T follicular helper cell (primary cell): ENCODE measurements at regions not wholly inside any gene's neighbourhood (a gene's known extent, or its start where the extent isn't known, plus 50 kb on each side); places are given as distances from the start of the nearest gene placed in this dataset.
"Not testable (repeated sequence)": the region's sequence is repeated elsewhere in the genome, so short reads cannot be mapped to it uniquely, and the experiment has no call there.

Source experiments
- DNase-seq: peaks from one replicate; pipeline ENCODE4 v3.0.0-alpha.2; 2020; ENCODE audit warnings: low read depth

- DNase-seq, result no peak
These were observed 147.8 kb upstream of the KLF6 start for GRCh38 chr10:3932597-3933375.

- no peak for DNase-seq
These were observed 146.9 kb upstream of the KLF6 start for GRCh38 chr10:3931901-3932300.

- no peak for DNase-seq
These were observed 146.2 kb upstream of the KLF6 start for GRCh38 chr10:3931224-3931623.

- DNase-seq, result no peak
These were observed 143.6 kb upstream of the KLF6 start for GRCh38 chr10:3928569-3928968.

GRCh38 chr10:3928078-3928477 is 143.1 kb upstream of the KLF6 start:
- DNase-seq, result no peak

- no peak for DNase-seq
These were observed 141.9 kb upstream of the KLF6 start for GRCh38 chr10:3926675-3927525.

- no peak for DNase-seq
These were observed 141.2 kb upstream of the KLF6 start for GRCh38 chr10:3926258-3926657.

- DNase-seq, result no peak
These were observed 140.2 kb upstream of the KLF6 start for GRCh38 chr10:3925184-3925583.

GRCh38 chr10:3924344-3924743 is 139.3 kb upstream of the KLF6 start:
- no peak for DNase-seq

- DNase-seq, result no peak
These were observed 138.0 kb upstream of the KLF6 start for GRCh38 chr10:3923033-3923432.

GRCh38 chr10:3919709-3920308 is 134.8 kb upstream of the KLF6 start:
- no peak for DNase-seq

- DNase-seq, result not testable (repeated sequence)
These were observed 132.4 kb upstream of the KLF6 start for GRCh38 chr10:3917392-3917791.

- DNase-seq, result no peak
These were observed 129.7 kb upstream of the KLF6 start for GRCh38 chr10:3914733-3915132.

- DNase-seq, result no peak
These were observed 126.9 kb upstream of the KLF6 start for GRCh38 chr10:3911713-3912442.

GRCh38 chr10:3911241-3911640 is 126.2 kb upstream of the KLF6 start:
- no peak for DNase-seq

GRCh38 chr10:3909339-3909738 is 124.3 kb upstream of the KLF6 start:
- no peak for DNase-seq

- no peak for DNase-seq
These were observed 123.2 kb upstream of the KLF6 start for GRCh38 chr10:3908183-3908582.

- DNase-seq, result no peak
These were observed 122.5 kb upstream of the KLF6 start for GRCh38 chr10:3907514-3907913.

- DNase-seq, result no peak
These were observed 121.6 kb upstream of the KLF6 start for GRCh38 chr10:3906511-3907111.

GRCh38 chr10:3904419-3904960 is 119.5 kb upstream of the KLF6 start:
- no peak for DNase-seq

- DNase-seq, result no peak
These were observed 117.9 kb upstream of the KLF6 start for GRCh38 chr10:3902809-3903410.
